ENCODE measurements at regions not wholly inside any gene's neighbourhood (a gene's known extent, or its start where the extent isn't known, plus 50 kb on each side); places are given as distances from the start of the nearest gene placed in this dataset.

DNA sequence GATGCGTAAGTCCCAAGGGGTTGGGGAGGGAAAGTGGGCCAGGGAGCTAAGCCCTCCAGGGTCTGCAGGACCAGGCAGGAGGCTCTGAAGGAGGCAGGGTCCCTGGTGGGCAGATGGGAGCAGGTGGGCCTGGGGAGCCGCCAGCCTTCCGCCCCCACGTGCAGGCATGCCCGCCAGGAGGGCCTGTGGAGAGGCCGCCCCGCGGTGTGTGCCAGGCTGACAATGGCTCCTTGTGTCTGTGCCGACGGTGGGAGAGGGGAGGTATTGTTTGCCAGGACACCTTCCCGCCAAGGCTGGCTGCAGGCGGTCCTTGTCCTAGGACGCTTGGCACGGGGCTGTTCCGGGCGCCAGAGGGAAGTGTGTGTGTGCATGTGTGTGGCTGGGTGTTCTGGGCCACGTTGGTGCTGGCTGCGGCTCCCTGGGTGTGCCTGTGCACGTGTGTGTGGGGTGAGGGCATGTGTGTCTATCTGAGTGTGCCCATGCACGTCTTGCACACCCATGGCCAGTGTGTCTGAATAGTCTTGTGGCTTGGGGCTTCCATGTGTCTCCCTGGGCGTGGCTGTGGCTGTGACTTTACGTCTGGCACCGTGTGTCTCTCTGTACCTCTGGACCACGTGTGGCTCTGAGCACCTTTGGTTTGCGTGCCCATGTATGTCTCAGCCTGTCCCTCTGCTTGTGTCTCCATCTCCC lies 153.0 kb downstream of the CEBPB start:
- Mint-ChIP-seq H3K4me3 (ENCODE audit: low read depth) (no peak overlapping the region), H3K9me3 (ENCODE audit: low read depth) (no peaks in the 10 kb centered on the region), H3K36me3 (ENCODE audit: insufficient read depth) (no peaks in the 10 kb centered on the region), H3K27me3 (peaks cover 5% of the 10 kb centered on the region), H3K27ac (no peak overlapping the region), H3K4me1 (ENCODE audit: low read depth) (peaks cover 3% of the 10 kb centered on the region)
- DNase-seq (ENCODE audit: low spot score, unreplicated experiment) = no peak
- TF ChIP-seq, protein P1, sequence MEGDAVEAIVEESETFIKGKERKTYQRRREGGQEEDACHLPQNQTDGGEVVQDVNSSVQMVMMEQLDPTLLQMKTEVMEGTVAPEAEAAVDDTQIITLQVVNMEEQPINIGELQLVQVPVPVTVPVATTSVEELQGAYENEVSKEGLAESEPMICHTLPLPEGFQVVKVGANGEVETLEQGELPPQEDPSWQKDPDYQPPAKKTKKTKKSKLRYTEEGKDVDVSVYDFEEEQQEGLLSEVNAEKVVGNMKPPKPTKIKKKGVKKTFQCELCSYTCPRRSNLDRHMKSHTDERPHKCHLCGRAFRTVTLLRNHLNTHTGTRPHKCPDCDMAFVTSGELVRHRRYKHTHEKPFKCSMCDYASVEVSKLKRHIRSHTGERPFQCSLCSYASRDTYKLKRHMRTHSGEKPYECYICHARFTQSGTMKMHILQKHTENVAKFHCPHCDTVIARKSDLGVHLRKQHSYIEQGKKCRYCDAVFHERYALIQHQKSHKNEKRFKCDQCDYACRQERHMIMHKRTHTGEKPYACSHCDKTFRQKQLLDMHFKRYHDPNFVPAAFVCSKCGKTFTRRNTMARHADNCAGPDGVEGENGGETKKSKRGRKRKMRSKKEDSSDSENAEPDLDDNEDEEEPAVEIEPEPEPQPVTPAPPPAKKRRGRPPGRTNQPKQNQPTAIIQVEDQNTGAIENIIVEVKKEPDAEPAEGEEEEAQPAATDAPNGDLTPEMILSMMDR (IDR thresholded peaks at IDR 0.05; ENCODE audit: unreplicated experiment) = no peak

DNA sequence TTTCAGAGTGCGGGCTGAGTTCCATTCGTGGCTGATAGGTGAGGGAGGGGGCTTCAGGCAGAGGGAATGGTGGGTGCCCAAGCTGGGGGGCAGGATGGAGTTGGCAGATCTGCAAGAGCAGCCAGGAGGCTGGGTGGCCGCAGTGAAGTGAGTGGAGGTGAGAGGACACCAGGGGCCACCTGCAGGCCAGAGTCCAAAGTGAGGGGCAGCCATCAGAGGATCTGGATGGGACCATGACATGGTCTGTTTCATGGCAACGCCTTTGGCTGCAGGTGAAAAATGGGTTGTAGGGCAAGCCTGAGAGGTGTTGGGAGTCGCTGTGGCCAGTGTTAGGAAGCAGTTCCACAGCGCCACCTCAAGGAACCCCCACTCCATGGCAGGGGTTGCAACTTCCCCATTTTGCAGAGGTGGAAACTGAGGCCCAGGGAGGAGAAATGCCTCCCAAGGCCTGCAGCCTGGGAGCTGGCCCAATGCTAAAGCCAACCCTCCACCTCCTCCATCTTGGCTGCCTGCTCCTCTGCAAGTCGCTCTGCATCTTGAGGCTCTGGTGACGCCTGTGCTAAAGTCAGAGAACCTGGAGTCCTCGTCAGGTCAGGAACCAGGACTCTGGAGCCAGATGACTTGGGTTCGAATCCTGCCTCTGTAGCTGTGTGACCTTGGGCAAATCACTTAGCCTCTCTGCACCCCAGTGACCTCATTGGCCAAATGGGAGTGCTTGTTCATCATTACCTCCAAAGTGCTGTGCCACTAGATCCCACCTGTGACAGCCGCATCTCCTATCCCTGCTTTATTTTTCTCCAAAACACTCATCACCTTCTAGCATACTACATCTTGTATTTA lies 153.8 kb downstream of the CEBPB start:
- Mint-ChIP-seq H3K9me3 (ENCODE audit: low read depth) (no peaks in the 10 kb centered on the region), H3K36me3 (ENCODE audit: insufficient read depth) (no peaks in the 10 kb centered on the region), H3K4me3 (ENCODE audit: low read depth) (no peak overlapping the region), H3K27ac (no peak overlapping the region), H3K27me3 (peaks cover 5% of the 10 kb centered on the region), H3K4me1 (ENCODE audit: low read depth) (no peaks in the 10 kb centered on the region)
- TF ChIP-seq, protein P1 (IDR thresholded peaks at IDR 0.05; ENCODE audit: unreplicated experiment) = peak; percentile 16
- no peak for DNase-seq (ENCODE audit: low spot score, unreplicated experiment)

DNA sequence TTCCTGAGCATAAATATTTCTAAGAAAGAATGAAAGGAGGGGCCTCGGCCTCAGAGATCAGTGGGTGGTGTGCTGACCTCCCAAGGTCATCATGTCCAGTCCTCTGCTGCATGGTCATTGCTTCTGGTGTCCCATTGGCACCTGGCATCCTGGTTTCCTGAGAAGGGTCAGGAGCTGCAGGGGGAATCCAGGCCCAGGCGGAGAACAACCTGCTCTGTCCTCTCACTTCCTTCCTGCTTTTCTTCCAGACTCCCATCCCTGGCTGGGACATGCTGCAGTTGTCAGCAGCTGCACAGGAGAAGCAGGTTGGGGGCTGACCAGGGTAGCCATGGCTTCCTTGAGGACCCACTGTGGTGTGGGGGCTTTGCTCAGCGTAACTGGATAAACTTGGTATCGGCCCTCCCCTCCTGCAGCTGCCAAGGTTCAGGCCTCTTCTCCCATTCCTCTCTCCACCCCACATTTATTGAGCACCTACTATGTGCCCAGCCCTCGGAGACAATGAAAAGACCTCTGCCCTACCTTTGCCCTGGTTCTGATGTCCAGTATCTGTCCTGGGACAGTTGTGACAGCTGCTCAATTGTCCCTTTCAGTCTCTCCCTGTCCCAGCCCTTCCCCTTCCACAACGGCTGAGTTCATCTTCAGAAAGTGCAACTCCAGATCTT lies 155.2 kb downstream of the CEBPB start:
- TF ChIP-seq, protein P1 (IDR thresholded peaks at IDR 0.05; ENCODE audit: unreplicated experiment) = no peak
- DNase-seq (ENCODE audit: low spot score, unreplicated experiment) = no peak
- Mint-ChIP-seq H3K36me3 (ENCODE audit: insufficient read depth) (no peaks in the 10 kb centered on the region), H3K4me1 (ENCODE audit: low read depth) (no peaks in the 10 kb centered on the region), H3K9me3 (ENCODE audit: low read depth) (no peaks in the 10 kb centered on the region), H3K27ac (no peak overlapping the region), H3K4me3 (ENCODE audit: low read depth) (no peak overlapping the region), H3K27me3 (peaks cover 5% of the 10 kb centered on the region)

DNA sequence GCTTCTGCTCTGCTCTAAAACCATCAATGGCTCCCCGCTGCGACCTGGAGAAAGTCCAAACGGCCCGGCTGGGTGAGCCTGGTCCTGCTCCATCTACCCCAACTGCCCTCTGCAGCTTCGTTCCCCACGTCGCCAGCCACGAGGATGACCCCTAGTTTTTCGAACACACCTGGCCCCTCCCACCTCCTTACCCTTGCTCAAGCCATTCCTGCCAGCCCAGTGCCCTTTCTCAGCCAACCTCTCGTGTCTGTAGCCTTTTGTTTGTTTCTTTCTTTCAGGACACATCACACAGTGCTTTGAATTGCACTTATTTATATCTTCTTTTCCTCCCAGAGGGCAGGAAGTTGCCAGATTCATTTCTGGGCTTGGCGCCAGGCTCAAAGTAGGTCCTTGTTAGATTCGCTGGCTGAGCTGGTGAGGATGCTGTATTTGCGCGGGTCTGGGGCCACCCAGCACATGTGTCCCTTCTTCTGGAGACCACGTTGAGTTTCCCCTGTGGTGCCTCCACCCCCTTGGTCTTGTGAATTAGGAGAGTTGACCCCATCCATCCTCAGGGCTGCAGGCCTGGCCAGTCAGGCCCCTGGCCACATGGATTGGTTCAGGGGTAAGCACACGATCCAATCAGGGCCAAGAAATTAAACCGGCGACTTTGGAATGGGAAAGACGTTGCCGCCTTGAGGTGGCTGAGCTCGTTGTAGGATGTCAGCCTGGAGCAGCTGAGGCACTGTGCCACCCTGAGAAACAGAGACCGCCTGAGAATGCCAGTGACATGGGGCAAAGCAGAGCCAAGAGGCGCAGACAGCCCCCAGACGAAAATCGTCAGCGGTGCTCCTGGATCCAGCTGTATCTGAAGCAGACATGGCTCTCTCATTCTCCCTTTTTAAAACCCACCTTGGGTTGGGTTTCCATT lies 156.0 kb downstream of the CEBPB start:
- TF ChIP-seq, protein P1 (IDR thresholded peaks at IDR 0.05; ENCODE audit: unreplicated experiment) = no peak
- H3K4me1 Mint-ChIP-seq (ENCODE audit: low read depth) = no peaks in the 10 kb centered on the region
- H3K36me3 Mint-ChIP-seq (ENCODE audit: insufficient read depth) = no peaks in the 10 kb centered on the region
- H3K27me3 Mint-ChIP-seq = peaks cover 5% of the 10 kb centered on the region
- no peak for DNase-seq (ENCODE audit: low spot score, unreplicated experiment)
- H3K9me3 Mint-ChIP-seq (ENCODE audit: low read depth) = no peaks in the 10 kb centered on the region
- no peak overlapping the region for H3K27ac Mint-ChIP-seq
- no peak overlapping the region for H3K4me3 Mint-ChIP-seq (ENCODE audit: low read depth)

Measured in progenitor cell of endocrine pancreas (in vitro differentiated cells).